ENCODE measurements at regions not wholly inside any gene's neighbourhood (a gene's known extent, or its start where the extent isn't known, plus 50 kb on each side); places are given as distances from the start of the nearest gene placed in this dataset.

- no peak overlapping the region for H3K27ac Mint-ChIP-seq
- no peaks in the 10 kb centered on the region for H3K27me3 Mint-ChIP-seq
- H3K4me1 Mint-ChIP-seq, result no peaks in the 10 kb centered on the region
- H3K36me3 Mint-ChIP-seq, result no peaks in the 10 kb centered on the region
- H3K4me3 Mint-ChIP-seq, result no peak overlapping the region
- peaks cover 0 to 3% (median 0%) of the 10 kb centered on the region in 3 donors for H3K9me3 Mint-ChIP-seq
Observed at GRCh38 chr4:141922236-141922635, 285.9 kb downstream of the IL15 start.

GRCh38 chr4:141926406-141926805 lies 290.0 kb downstream of the IL15 start:
- H3K27me3 Mint-ChIP-seq, result no peaks in the 10 kb centered on the region
- H3K4me3 Mint-ChIP-seq, result no peak overlapping the region
- peaks cover 0 to 5% (median 0%) of the 10 kb centered on the region in 3 donors for H3K9me3 Mint-ChIP-seq
- H3K4me1 Mint-ChIP-seq, result no peaks in the 10 kb centered on the region
- H3K36me3 Mint-ChIP-seq, result no peaks in the 10 kb centered on the region
- no peak overlapping the region for H3K27ac Mint-ChIP-seq

GRCh38 chr4:141932490-141932889 lies 296.1 kb downstream of the IL15 start:
- Mint-ChIP-seq H3K36me3 (no peaks in the 10 kb centered on the region), H3K9me3 (peaks cover 0 to 5% (median 2%) of the 10 kb centered on the region in 3 donors), H3K4me1 (no peaks in the 10 kb centered on the region), H3K4me3 (no peak overlapping the region), H3K27ac (no peak overlapping the region), H3K27me3 (no peaks in the 10 kb centered on the region)

- Mint-ChIP-seq H3K36me3 (no peaks in the 10 kb centered on the region), H3K4me1 (no peaks in the 10 kb centered on the region), H3K27ac (no peak overlapping the region), H3K27me3 (no peaks in the 10 kb centered on the region), H3K9me3 (peaks cover 0 to 4% (median 2%) of the 10 kb centered on the region in 3 donors), H3K4me3 (no peak overlapping the region)
Observed at GRCh38 chr4:141933978-141934377, 297.6 kb downstream of the IL15 start.

GRCh38 chr4:141955696-141956095 lies 319.3 kb downstream of the IL15 start:
- Mint-ChIP-seq H3K4me3 (no peak overlapping the region), H3K27me3 (no peaks in the 10 kb centered on the region), H3K36me3 (no peaks in the 10 kb centered on the region), H3K9me3 (no peaks in the 10 kb centered on the region), H3K4me1 (no peaks in the 10 kb centered on the region), H3K27ac (no peak overlapping the region)

GRCh38 chr4:141957416-141957815 lies 321.0 kb downstream of the IL15 start:
- H3K4me1 Mint-ChIP-seq, result no peaks in the 10 kb centered on the region

GRCh38 chr4:141962486-141962885 lies 326.1 kb downstream of the IL15 start:
- Mint-ChIP-seq H3K4me3 (no peak overlapping the region), H3K27me3 (no peaks in the 10 kb centered on the region), H3K4me1 (peaks cover 0 to 1% (median 0%) of the 10 kb centered on the region in 3 donors), H3K27ac (no peak overlapping the region), H3K36me3 (no peaks in the 10 kb centered on the region), H3K9me3 (peaks cover 0 to 4% (median 3%) of the 10 kb centered on the region in 3 donors)

More at GRCh38 chr4:141957416-141957815, 321.0 kb downstream of the IL15 start:
- Mint-ChIP-seq H3K4me3 (no peak overlapping the region), H3K36me3 (no peaks in the 10 kb centered on the region), H3K27me3 (no peaks in the 10 kb centered on the region), H3K9me3 (no peaks in the 10 kb centered on the region), H3K27ac (no peak overlapping the region)

- Mint-ChIP-seq H3K9me3 (peaks cover 2 to 7% (median 5%) of the 10 kb centered on the region in 3 donors), H3K4me3 (no peak overlapping the region), H3K36me3 (peaks cover 3% of the 10 kb centered on the region), H3K4me1 (peaks cover 0 to 1% (median 0%) of the 10 kb centered on the region in 3 donors), H3K27ac (no peak overlapping the region), H3K27me3 (no peaks in the 10 kb centered on the region)
Observed at GRCh38 chr4:141971869-141972268, 335.5 kb downstream of the IL15 start.

GRCh38 chr4:141972950-141973349 lies 336.6 kb downstream of the IL15 start:
- no peak overlapping the region for H3K27ac Mint-ChIP-seq

More at GRCh38 chr4:141972950-141973349, 336.6 kb downstream of the IL15 start:
- Mint-ChIP-seq H3K4me1 (no peaks in the 10 kb centered on the region), H3K9me3 (peaks cover 2 to 5% (median 2%) of the 10 kb centered on the region in 3 donors), H3K36me3 (peaks cover 3% of the 10 kb centered on the region), H3K4me3 (no peak overlapping the region), H3K27me3 (no peaks in the 10 kb centered on the region)
